Ovary (tissue), 3 donors: ENCODE measurements at regions not wholly inside any gene's neighbourhood (a gene's known extent, or its start where the extent isn't known, plus 50 kb on each side); places are given as distances from the start of the nearest gene placed in this dataset.

Experiments used
- EP300 ChIP-seq: sonication (generic); formaldehyde crosslinking; IDR thresholded peaks from one replicate; pipeline ENCODE4 v1.6.1; 2017; ENCODE audit warnings: antibody characterized with exemption
- POLR2A ChIP-seq: fragments of 450-650 bp; IDR thresholded peaks from one replicate; pipeline ENCODE4 v1.6.1; 2017; ENCODE audit warnings: antibody characterized with exemption, mild to moderate bottlenecking, moderate library complexity
- TF ChIP-seq, protein P1 (sequence below), 3 donors: fragments of 450-650 bp in 2 of 3; fragments of 200-600 bp in 1 of 3; IDR thresholded peaks; one replicate each; pipeline versions ENCODE4 v1.5.1 to v1.8.0; 2016 to 2022; ENCODE audit warnings: antibody characterized with exemption in 3 of 3, mild to moderate bottlenecking in 1 of 3
- donor health status: DM: no; HTN: no; CAD: no.

GRCh38 chr7:130985361-130985760 is 251.4 kb upstream of the KLF14 start:
- TF ChIP-seq, protein P1, sequence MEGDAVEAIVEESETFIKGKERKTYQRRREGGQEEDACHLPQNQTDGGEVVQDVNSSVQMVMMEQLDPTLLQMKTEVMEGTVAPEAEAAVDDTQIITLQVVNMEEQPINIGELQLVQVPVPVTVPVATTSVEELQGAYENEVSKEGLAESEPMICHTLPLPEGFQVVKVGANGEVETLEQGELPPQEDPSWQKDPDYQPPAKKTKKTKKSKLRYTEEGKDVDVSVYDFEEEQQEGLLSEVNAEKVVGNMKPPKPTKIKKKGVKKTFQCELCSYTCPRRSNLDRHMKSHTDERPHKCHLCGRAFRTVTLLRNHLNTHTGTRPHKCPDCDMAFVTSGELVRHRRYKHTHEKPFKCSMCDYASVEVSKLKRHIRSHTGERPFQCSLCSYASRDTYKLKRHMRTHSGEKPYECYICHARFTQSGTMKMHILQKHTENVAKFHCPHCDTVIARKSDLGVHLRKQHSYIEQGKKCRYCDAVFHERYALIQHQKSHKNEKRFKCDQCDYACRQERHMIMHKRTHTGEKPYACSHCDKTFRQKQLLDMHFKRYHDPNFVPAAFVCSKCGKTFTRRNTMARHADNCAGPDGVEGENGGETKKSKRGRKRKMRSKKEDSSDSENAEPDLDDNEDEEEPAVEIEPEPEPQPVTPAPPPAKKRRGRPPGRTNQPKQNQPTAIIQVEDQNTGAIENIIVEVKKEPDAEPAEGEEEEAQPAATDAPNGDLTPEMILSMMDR (IDR thresholded peaks at IDR 0.05): no peak
- TF ChIP-seq POLR2A (no peak), EP300 (no peak)
